A673 (cell line): ENCODE measurements at regions not wholly inside any gene's neighbourhood (a gene's known extent, or its start where the extent isn't known, plus 50 kb on each side); places are given as distances from the start of the nearest gene placed in this dataset.

ENCODE experiments used
- BruUV-seq: library from RNA; stranded (reverse); fragments of 400-500 nt; replicated peaks from 2 replicates; lab custom pipeline; 2021; lab: Mats Ljungman, UMichigan
- CTCF ChIA-PET: fragments of 300-600 bp; sonication (Branson Sonifier 250); formaldehyde crosslinking; loops from one replicate; lab custom pipeline; 2022; ENCODE audit warnings: antibody characterized with exemption; lab: Charles Lee
- POLR2A ChIA-PET: fragments of 300-600 bp; sonication (Branson Sonifier 250); formaldehyde crosslinking; loops from one replicate; lab custom pipeline; 2022; ENCODE audit warnings: antibody characterized with exemption; ENCODE audit not compliant: low non-redundant PET; lab: Charles Lee
- DNase-seq: peaks from one replicate; pipeline ENCODE4 v3.0.0-alpha.2; 2015; ENCODE audit warnings: low spot score
- H3K27ac ChIP-seq: fragments of 200-600 bp; sonication (generic); 2 replicates; pipeline ENCODE4 v1.5.1; 2016; ENCODE audit warnings: mixed run types, low read depth, mild to moderate bottlenecking, mixed read lengths, antibody characterized with exemption, low read length; ENCODE audit not compliant: poor library complexity, severe bottlenecking
- H3K27me3 ChIP-seq: fragments of 200-600 bp; sonication (generic); replicated peaks from 2 replicates; pipeline ENCODE4 v1.6.1; 2017; ENCODE audit warnings: mixed run types, low read depth, mild to moderate bottlenecking, mixed read lengths, antibody characterized with exemption, low read length; ENCODE audit not compliant: insufficient read depth, poor library complexity
- H3K36me3 ChIP-seq: fragments of 200-600 bp; sonication (generic); 2 replicates; pipeline ENCODE4 v1.6.1; 2016; ENCODE audit warnings: mixed run types, mild to moderate bottlenecking, mixed read lengths, antibody characterized with exemption, low read length; ENCODE audit not compliant: insufficient read depth, poor library complexity, severe bottlenecking
- H3K4me1 ChIP-seq: fragments of 200-600 bp; sonication (generic); 2 replicates; pipeline ENCODE4 v1.6.1; 2017; ENCODE audit warnings: mixed run types, mild to moderate bottlenecking, mixed read lengths, antibody characterized with exemption, low read length; ENCODE audit not compliant: insufficient read depth, poor library complexity, severe bottlenecking
- H3K4me3 ChIP-seq: fragments of 200-600 bp; sonication (generic); 2 replicates; pipeline ENCODE4 v1.5.1; 2016; ENCODE audit warnings: low read depth, mixed run types, mild to moderate bottlenecking, mixed read lengths, low read length; ENCODE audit not compliant: poor library complexity, severe bottlenecking
- H3K9me3 ChIP-seq: fragments of 200-600 bp; sonication (generic); 2 replicates; pipeline ENCODE4 v1.6.1; 2016; ENCODE audit warnings: mixed run types, low read depth, mild to moderate bottlenecking, mixed read lengths, antibody characterized with exemption, low read length; ENCODE audit not compliant: poor library complexity, severe bottlenecking
- CTCF ChIP-seq: fragments of 300-800, 200-600 bp; sonication (generic); conservative IDR thresholded peaks from 2 replicates; pipeline ENCODE4 v1.5.1; 2017; ENCODE audit warnings: low read depth, mild to moderate bottlenecking, antibody characterized with exemption, low read length, moderate library complexity, mixed read lengths
- EZH2 ChIP-seq: fragments of 200-600 bp; sonication (generic); IDR thresholded peaks from 2 replicates; pipeline ENCODE4 v1.6.1; 2017; ENCODE audit warnings: borderline replicate concordance, low read depth, mild to moderate bottlenecking, mixed read lengths, antibody characterized with exemption, low read length; ENCODE audit not compliant: poor library complexity, severe bottlenecking
- intact Hi-C: fragments of 100-400 bp; cut with micrococcal nuclease; formaldehyde crosslinking; loops from one replicate; pipeline ENCODE4 v1.10.0; 2022; ENCODE audit not compliant: unreplicated experiment

DNA sequence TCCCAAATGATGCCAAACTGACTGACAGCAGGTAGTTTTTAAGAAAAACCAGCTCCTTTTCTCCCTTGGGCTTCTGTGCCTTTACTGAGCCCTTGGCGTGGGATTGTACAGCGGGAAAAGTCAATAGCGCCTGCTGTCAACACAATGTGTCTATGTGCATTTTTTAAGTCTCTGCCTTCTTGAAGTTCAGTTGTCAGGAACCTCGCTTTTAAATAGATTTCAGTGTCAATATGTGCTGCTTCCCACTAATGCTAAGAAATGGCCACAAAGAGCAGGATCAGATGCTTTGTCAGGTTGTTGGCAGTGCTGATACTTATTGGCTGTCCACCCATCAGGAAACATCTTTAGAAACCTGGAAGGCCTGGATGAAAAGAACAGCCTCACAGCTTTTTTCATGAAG lies 424.4 kb downstream of the C3orf38 start:
- Histone ChIP-seq H3K27me3 (no peaks in the 10 kb centered on the region), H3K36me3 (no peaks in the 10 kb centered on the region), H3K4me1 (no peaks in the 10 kb centered on the region), H3K27ac (no peak overlapping the region), H3K9me3 (peaks cover 13% of the 10 kb centered on the region), H3K4me3 (no peak overlapping the region)
- CTCF ChIA-PET: no interaction called here
- intact Hi-C loops: no loop called here
- no TSS peak for BruUV-seq
- no peak for DNase-seq
- POLR2A ChIA-PET: no interaction called here
- no peak for TF ChIP-seq EZH2
- no peak for TF ChIP-seq CTCF

DNA sequence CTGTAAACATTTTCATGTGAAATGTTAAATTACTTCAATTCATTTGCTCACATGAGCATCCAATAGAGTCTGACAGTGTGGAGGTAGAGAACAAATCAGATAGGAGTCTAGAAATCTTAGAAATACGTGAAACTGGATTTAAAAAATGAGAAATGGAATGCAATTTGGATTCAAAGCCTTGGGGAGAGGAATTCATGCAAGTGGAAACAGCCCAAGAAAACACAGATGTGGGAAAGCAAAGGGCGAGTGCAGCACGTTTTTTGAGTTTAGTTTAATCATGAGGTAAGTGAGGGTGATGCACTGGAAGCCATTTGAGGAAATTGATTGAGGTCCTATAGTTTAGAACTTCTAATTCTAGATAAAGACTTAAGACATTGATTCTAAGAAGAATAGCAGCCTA lies 434.7 kb downstream of the C3orf38 start:
- intact Hi-C loops: no loop called here
- no peaks in the 10 kb centered on the region for H3K9me3 ChIP-seq
- H3K4me3 ChIP-seq: no peak overlapping the region
- ChIA-PET CTCF (no interaction called here), POLR2A (no interaction called here)
- TF ChIP-seq EZH2 (no peak), CTCF (no peak)
- no peaks in the 10 kb centered on the region for H3K27me3 ChIP-seq
- no peak for DNase-seq
- no TSS peak for BruUV-seq
- no peak overlapping the region for H3K27ac ChIP-seq
- H3K36me3 ChIP-seq: no peaks in the 10 kb centered on the region
- peaks cover 19% of the 10 kb centered on the region for H3K4me1 ChIP-seq

DNA sequence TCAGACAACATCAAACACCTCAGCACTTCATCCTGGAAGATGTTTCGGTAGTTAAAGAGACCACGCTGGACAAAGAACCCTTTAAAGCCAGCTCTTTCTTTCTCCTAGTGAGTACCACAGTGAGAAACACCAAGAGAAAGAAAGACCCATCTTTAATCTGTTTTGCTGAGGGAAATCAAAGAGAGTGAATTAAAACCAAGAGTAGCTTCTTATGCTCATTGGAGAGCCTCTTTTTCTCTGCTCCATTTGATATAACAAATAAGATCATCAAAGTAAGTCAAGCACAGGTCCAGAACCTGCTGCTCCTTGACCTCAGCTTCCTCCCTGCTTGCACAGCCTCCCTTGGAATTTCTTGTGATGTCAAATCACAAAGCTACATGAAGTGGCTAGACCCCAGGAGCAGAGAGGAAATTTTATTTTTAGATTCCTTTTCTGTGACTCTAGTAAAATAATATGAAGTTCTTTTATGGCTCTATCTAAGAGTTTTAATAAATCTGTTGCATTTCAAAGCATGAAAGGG lies 436.4 kb downstream of the C3orf38 start:
- peaks cover 33% of the 10 kb centered on the region for H3K4me1 ChIP-seq
- H3K27ac ChIP-seq: no peak overlapping the region
- no peak for TF ChIP-seq CTCF
- TF ChIP-seq EZH2: no peak
- no peaks in the 10 kb centered on the region for H3K27me3 ChIP-seq
- no peak overlapping the region for H3K4me3 ChIP-seq
- DNase-seq: no peak
- intact Hi-C loops: loop anchor here (2.0 kb wide), 1 partner anchor 363 kb away; no protein-coding TSS in a partner anchor
- ChIA-PET CTCF (interaction anchor here (0.6 kb wide), 1 partner anchor 20 kb away, joined by 7 read pairs; no protein-coding TSS in a partner anchor), POLR2A (interaction anchor here (0.6 kb wide), 1 partner anchor 10 kb away, joined by 6 read pairs; no protein-coding TSS in a partner anchor)
- H3K36me3 ChIP-seq: no peaks in the 10 kb centered on the region
- no peaks in the 10 kb centered on the region for H3K9me3 ChIP-seq
- BruUV-seq: no TSS peak
